Astrocyte (in vitro differentiated cells and primary cell): ENCODE measurements at regions not wholly inside any gene's neighbourhood (a gene's known extent, or its start where the extent isn't known, plus 50 kb on each side); places are given as distances from the start of the nearest gene placed in this dataset.

ENCODE experiments used
- DNase-seq: peaks from one replicate; pipeline ENCODE4 v3.0.0-alpha.2; 2010; ENCODE audit warnings: low read depth
- FAIRE-seq: peaks from 2 replicates; lab custom pipeline; 2011; peaks lifted over from hg19 to GRCh38; lab: Jason Lieb, UNC
- H2AFZ ChIP-seq: 2 replicates; pipeline ENCODE4 v1.6.0; 2012; ENCODE audit warnings: low read depth, low read length, inconsistent platforms
- H3K27ac ChIP-seq: 2 replicates; pipeline ENCODE4 v1.5.1; 2011; ENCODE audit warnings: low read depth, low read length, inconsistent platforms
- H3K27me3 ChIP-seq: 2 replicates; pipeline ENCODE4 v1.6.0; 2011; ENCODE audit warnings: low read length, inconsistent platforms; ENCODE audit not compliant: insufficient read depth
- H3K36me3 ChIP-seq: 2 replicates; pipeline ENCODE4 v1.5.1; 2011; ENCODE audit warnings: low read length, inconsistent platforms; ENCODE audit not compliant: insufficient read depth
- H3K4me1 ChIP-seq: 2 replicates; pipeline ENCODE4 v1.5.1; 2011; ENCODE audit warnings: low read length, inconsistent platforms; ENCODE audit not compliant: insufficient read depth
- H3K4me2 ChIP-seq: 2 replicates; pipeline ENCODE4 v1.6.0; 2012; ENCODE audit warnings: low read length, inconsistent platforms
- H3K4me3 ChIP-seq: 2 replicates; pipeline ENCODE4 v1.5.1; 2011; ENCODE audit warnings: low read depth, mild to moderate bottlenecking, low read length, inconsistent platforms; ENCODE audit not compliant: insufficient read depth
- H3K79me2 ChIP-seq: 2 replicates; pipeline ENCODE4 v1.6.0; 2012; ENCODE audit warnings: mild to moderate bottlenecking, low read length, inconsistent platforms; ENCODE audit not compliant: insufficient read depth
- H3K9ac ChIP-seq: 2 replicates; pipeline ENCODE4 v1.6.0; 2012; ENCODE audit warnings: mild to moderate bottlenecking, low read length, inconsistent platforms
- H3K9me3 ChIP-seq: 2 replicates; pipeline ENCODE4 v1.5.1; 2012; ENCODE audit warnings: low read depth, mild to moderate bottlenecking, low read length, inconsistent platforms; ENCODE audit not compliant: insufficient read depth
- H4K20me1 ChIP-seq: 2 replicates; pipeline ENCODE4 v1.6.0; 2012; ENCODE audit warnings: low read length, inconsistent platforms; ENCODE audit not compliant: insufficient read depth
- H3K27ac Mint-ChIP-seq: one replicate; pipeline ENCODE4 v1.8.0; 2021; ENCODE audit warnings: mild to moderate bottlenecking, mixed read lengths; ENCODE audit not compliant: unreplicated experiment
- H3K27me3 Mint-ChIP-seq: one replicate; pipeline ENCODE4 v1.8.0; 2021; ENCODE audit warnings: low read depth, mixed read lengths; ENCODE audit not compliant: unreplicated experiment
- H3K36me3 Mint-ChIP-seq: one replicate; pipeline ENCODE4 v1.8.0; 2021; ENCODE audit warnings: low read depth, mixed read lengths; ENCODE audit not compliant: unreplicated experiment
- H3K4me1 Mint-ChIP-seq: one replicate; pipeline ENCODE4 v1.8.0; 2021; ENCODE audit warnings: low read depth, mixed read lengths; ENCODE audit not compliant: unreplicated experiment
- H3K4me3 Mint-ChIP-seq: one replicate; pipeline ENCODE4 v1.8.0; 2021; ENCODE audit warnings: mild to moderate bottlenecking, moderate library complexity, mixed read lengths; ENCODE audit not compliant: unreplicated experiment
- H3K9me3 Mint-ChIP-seq: one replicate; pipeline ENCODE4 v1.8.0; 2021; ENCODE audit warnings: mild to moderate bottlenecking, mixed read lengths; ENCODE audit not compliant: unreplicated experiment
- CTCF ChIP-seq: IDR thresholded peaks from 2 replicates; pipeline ENCODE4 v1.5.1; 2011; ENCODE audit warnings: low read depth, mild to moderate bottlenecking, inconsistent platforms, low read length, moderate library complexity; ENCODE audit not compliant: insufficient read depth
- EZH2 ChIP-seq: IDR thresholded peaks from 2 replicates; pipeline ENCODE4 v1.6.1; 2012; ENCODE audit warnings: mild to moderate bottlenecking, low read length, inconsistent platforms; ENCODE audit not compliant: insufficient read depth

DNA sequence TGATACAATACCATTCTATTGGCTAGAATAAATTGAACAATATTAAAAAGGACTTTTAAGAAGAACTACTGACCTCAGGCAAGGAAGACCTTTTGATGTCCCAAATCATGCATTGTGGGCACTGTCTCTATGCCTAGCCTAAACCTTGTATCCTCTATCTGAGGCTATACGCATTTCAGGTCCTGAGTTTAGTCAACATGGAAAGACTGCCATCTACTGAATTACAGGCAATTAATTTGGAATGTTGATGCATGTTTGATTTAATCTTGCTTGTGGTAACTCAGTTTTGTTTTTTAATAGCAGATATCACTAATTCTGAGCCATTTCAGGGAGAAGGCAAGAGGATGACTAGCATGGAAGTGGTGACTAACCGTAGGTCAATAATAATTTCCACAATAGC, 585.3 kb upstream of the CCNG1 start:
- Mint-ChIP-seq H3K4me3 (no peak overlapping the region), H3K36me3 (no peaks in the 10 kb centered on the region), H3K27me3 (no peaks in the 10 kb centered on the region), H3K9me3 (no peaks in the 10 kb centered on the region), H3K4me1 (no peaks in the 10 kb centered on the region), H3K27ac (no peak overlapping the region)
- Histone ChIP-seq H3K4me3 (no peak overlapping the region), H3K9ac (no peak overlapping the region), H3K4me1 (no peaks in the 10 kb centered on the region), H3K36me3 (no peaks in the 10 kb centered on the region), H3K9me3 (no peaks in the 10 kb centered on the region), H3K79me2 (no peaks in the 10 kb centered on the region), H2AFZ (no peak overlapping the region), H4K20me1 (no peaks in the 10 kb centered on the region), H3K27ac (no peak overlapping the region), H3K27me3 (no peaks in the 10 kb centered on the region), H3K4me2 (no peak overlapping the region)
- DNase-seq (no peak), FAIRE-seq (no peak)
- TF ChIP-seq EZH2 = no peak
- TF ChIP-seq CTCF = no peak

DNA sequence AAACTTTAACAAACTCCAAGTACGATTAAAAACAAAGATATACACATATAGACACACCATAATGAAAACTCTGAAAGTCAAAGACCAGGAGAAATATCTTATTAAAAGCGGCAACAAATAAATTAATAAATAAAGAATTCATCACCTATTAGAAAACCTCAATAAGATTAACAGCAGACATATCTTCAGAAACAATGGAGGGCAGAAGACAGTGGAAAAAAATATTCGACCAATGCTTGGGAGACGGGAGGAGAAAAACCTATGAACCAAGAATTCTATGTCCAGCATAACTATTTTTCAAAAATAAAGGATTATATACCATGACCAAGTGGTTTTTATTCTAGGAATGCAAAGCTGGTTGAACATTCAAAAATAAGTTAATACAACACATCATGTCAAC, 578.6 kb upstream of the CCNG1 start:
- no peak overlapping the region for H2AFZ ChIP-seq
- no peak overlapping the region for H3K9ac ChIP-seq
- no peaks in the 10 kb centered on the region for H3K27me3 ChIP-seq
- no peaks in the 10 kb centered on the region for H3K9me3 ChIP-seq
- DNase-seq (no peak), FAIRE-seq (no peak)
- Mint-ChIP-seq H3K9me3 (no peaks in the 10 kb centered on the region), H3K4me3 (no peak overlapping the region), H3K27me3 (no peaks in the 10 kb centered on the region), H3K4me1 (no peaks in the 10 kb centered on the region), H3K36me3 (no peaks in the 10 kb centered on the region), H3K27ac (no peak overlapping the region)
- no peak overlapping the region for H3K4me3 ChIP-seq
- H3K4me2 ChIP-seq = no peak overlapping the region
- H3K36me3 ChIP-seq = no peaks in the 10 kb centered on the region
- no peak overlapping the region for H3K27ac ChIP-seq
- no peak for TF ChIP-seq EZH2
- no peak for TF ChIP-seq CTCF
- no peaks in the 10 kb centered on the region for H3K4me1 ChIP-seq
- no peaks in the 10 kb centered on the region for H4K20me1 ChIP-seq
- H3K79me2 ChIP-seq = no peaks in the 10 kb centered on the region

GRCh38 chr5:162870966-162871365, 566.4 kb upstream of the CCNG1 start:
- TF ChIP-seq EZH2 (no peak), CTCF (no peak)
- Mint-ChIP-seq H3K9me3 (peaks cover 3% of the 10 kb centered on the region), H3K4me1 (no peaks in the 10 kb centered on the region), H3K4me3 (no peak overlapping the region), H3K27me3 (no peaks in the 10 kb centered on the region), H3K36me3 (no peaks in the 10 kb centered on the region), H3K27ac (no peak overlapping the region)
- Histone ChIP-seq H3K4me1 (no peaks in the 10 kb centered on the region), H3K4me2 (no peak overlapping the region), H3K36me3 (no peaks in the 10 kb centered on the region), H3K9ac (no peak overlapping the region), H3K79me2 (no peaks in the 10 kb centered on the region), H3K4me3 (no peak overlapping the region), H3K9me3 (peaks cover 5% of the 10 kb centered on the region), H2AFZ (no peak overlapping the region), H4K20me1 (no peaks in the 10 kb centered on the region), H3K27me3 (no peaks in the 10 kb centered on the region), H3K27ac (no peak overlapping the region)
- DNase-seq (no peak), FAIRE-seq (no peak)
